22Rv1 (cell line): ENCODE measurements at regions not wholly inside any gene's neighbourhood (a gene's known extent, or its start where the extent isn't known, plus 50 kb on each side); places are given as distances from the start of the nearest gene placed in this dataset.

Source experiments
- H3K27ac ChIP-seq: fragments of 450-650 bp; 2 replicates; pipeline ENCODE4 v1.5.1; 2017
- ZFX ChIP-seq: fragments of 450-650 bp; IDR thresholded peaks from 2 replicates; pipeline ENCODE4 v1.6.1; 2017; ENCODE audit warnings: antibody characterized with exemption, borderline replicate concordance
- TF ChIP-seq, protein P1 (sequence below): fragments of 450-650 bp; IDR thresholded peaks from 2 replicates; pipeline ENCODE4 v1.5.1; 2017; ENCODE audit warnings: mild to moderate bottlenecking

DNA sequence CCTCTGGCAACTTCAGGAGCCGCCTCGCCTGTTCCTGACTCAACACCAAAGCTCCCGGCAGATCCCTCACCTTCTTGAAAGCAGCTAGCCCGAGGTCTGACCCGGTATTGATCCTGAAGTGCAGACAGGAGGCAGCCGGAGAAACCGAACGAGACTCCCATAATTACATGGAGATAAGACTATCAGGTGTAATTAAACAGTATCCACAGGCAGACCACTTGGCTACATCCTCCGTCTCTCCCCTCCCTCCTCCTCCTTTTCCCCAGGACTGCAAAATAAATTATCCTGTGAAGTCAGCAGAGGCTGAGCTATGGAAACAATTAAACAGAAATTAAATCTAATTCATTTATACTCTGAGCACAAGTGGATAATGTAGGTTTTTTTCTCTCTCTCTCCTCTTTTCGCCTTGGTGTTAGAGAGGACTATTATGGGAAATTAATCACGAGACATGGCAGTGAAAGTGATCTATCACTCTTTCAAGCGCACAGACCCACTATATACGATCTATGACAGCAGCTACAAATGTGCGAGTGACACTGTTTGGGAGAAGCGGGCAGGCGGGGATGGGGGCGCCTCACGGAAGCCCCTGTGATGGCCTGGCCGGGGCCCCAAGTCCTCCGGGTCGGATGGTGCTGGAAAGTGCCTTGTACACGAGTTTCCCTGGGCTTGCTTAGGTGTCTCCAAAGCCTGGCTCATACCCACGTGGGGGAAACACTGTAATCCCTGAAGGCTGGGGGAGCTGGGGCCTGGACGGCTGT lies 92.8 kb downstream of the RBFOX3 start:
- no peak overlapping the region for H3K27ac ChIP-seq
- TF ChIP-seq, protein P1, sequence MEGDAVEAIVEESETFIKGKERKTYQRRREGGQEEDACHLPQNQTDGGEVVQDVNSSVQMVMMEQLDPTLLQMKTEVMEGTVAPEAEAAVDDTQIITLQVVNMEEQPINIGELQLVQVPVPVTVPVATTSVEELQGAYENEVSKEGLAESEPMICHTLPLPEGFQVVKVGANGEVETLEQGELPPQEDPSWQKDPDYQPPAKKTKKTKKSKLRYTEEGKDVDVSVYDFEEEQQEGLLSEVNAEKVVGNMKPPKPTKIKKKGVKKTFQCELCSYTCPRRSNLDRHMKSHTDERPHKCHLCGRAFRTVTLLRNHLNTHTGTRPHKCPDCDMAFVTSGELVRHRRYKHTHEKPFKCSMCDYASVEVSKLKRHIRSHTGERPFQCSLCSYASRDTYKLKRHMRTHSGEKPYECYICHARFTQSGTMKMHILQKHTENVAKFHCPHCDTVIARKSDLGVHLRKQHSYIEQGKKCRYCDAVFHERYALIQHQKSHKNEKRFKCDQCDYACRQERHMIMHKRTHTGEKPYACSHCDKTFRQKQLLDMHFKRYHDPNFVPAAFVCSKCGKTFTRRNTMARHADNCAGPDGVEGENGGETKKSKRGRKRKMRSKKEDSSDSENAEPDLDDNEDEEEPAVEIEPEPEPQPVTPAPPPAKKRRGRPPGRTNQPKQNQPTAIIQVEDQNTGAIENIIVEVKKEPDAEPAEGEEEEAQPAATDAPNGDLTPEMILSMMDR, result no peak
- no peak for TF ChIP-seq ZFX

- H3K27ac ChIP-seq, result no peak overlapping the region
- TF ChIP-seq, protein P1, result no peak
- TF ChIP-seq ZFX, result no peak
Observed at GRCh38 chr17:79515646-79516571, 94.9 kb downstream of the RBFOX3 start.

DNA sequence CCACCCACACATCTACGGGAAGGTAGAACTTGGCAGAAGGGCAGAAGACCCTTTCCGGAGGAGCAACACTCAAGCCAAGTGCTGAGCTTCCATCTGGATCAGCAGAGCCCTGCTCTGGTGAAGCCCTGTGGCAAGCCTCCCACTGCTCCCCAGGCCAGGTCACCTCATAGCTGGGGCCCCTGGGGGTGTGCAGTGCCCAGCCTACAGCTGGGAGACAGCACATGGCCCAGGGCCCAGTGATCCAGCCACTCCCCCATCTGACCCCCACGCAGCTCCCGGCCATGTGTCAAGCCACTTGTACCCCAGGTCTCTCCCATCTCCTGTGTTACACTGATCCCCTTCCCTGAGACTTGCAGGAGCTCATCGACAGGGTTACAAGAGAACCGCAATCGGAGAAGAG lies 95.7 kb downstream of the RBFOX3 start:
- TF ChIP-seq ZFX, result no peak
- H3K27ac ChIP-seq, result no peak overlapping the region

DNA sequence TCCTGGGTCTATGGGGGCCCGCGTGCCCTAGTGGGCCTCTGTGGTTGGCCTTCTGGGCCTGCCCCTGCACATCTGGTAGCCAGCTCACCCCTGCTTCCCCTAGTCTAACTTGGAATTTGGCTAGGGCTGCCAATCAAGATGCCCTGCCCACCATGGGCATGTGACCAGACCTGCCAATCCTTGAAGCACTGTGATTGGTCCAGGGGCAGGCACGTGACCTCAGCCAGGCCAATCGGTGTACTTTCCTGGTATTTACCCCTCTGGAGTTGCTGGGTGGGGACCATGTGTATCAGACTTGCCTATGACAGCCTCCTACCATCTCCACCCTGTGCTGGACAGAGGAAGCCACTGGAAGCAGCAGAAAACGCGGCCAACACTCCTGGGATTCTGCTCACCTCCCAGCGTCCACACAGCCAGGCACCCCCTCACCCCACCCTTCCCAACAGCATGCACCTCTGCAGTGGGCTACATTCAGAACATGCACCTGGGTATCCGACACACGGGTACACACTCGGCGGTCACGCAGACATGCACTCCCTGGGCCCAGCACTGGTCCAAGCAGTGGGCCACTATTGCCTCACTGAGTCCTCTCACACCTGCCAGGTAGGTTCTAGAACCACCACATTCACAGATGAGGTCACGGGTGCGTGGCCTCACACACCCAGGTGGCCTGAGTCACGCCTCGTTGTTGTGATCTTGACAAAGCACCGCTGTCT lies 96.9 kb downstream of the RBFOX3 start:
- no peak for TF ChIP-seq ZFX
- TF ChIP-seq, protein P1, result no peak
- no peak overlapping the region for H3K27ac ChIP-seq

GRCh38 chr17:79513206-79513605 lies 97.6 kb downstream of the RBFOX3 start:
- no peak for TF ChIP-seq ZFX
- TF ChIP-seq, protein P1, result no peak
- no peak overlapping the region for H3K27ac ChIP-seq

GRCh38 chr17:79511471-79511870 lies 99.4 kb downstream of the RBFOX3 start:
- no peak overlapping the region for H3K27ac ChIP-seq
- TF ChIP-seq, protein P1, result no peak
- no peak for TF ChIP-seq ZFX

GRCh38 chr17:79510071-79510470 lies 100.8 kb downstream of the RBFOX3 start:
- no peak overlapping the region for H3K27ac ChIP-seq
- TF ChIP-seq ZFX, result no peak
- TF ChIP-seq, protein P1, result no peak
